ENCODE measurements at regions not wholly inside any gene's neighbourhood (a gene's known extent, or its start where the extent isn't known, plus 50 kb on each side); places are given as distances from the start of the nearest gene placed in this dataset.

GRCh38 chr5:57993866-57994265 lies 466.0 kb downstream of the PLK2 start:
- Histone ChIP-seq H3K4me3 (replicated peaks; ENCODE audit: insufficient read depth, low read length) (no peak overlapping the region), H3K27me3 (ENCODE audit: insufficient read depth, poor library complexity, severe bottlenecking) (no peaks in the 10 kb centered on the region), H3K27ac (replicated peaks) (no peak overlapping the region)
- TF ChIP-seq GABPA (IDR thresholded peaks at IDR 0.05; ENCODE audit: low read depth) = no peak
- TF ChIP-seq POLR2AphosphoS5 (IDR thresholded peaks at IDR 0.05; ENCODE audit: low read depth) = no peak
- TF ChIP-seq REST (IDR thresholded peaks at IDR 0.05; ENCODE audit: insufficient replicate concordance, low read depth) = no peak
- TF ChIP-seq CTCF (IDR thresholded peaks at IDR 0.05; ENCODE audit: insufficient read depth, low read length) = no peak
- no peak for TF ChIP-seq SPI1 (IDR thresholded peaks at IDR 0.05; ENCODE audit: borderline replicate concordance, low read depth)
- DNase-seq (ENCODE audit: low read depth in 1 of 2, low spot score in 1 of 2) = no peak

- Histone ChIP-seq H3K27me3 (ENCODE audit: insufficient read depth, poor library complexity, severe bottlenecking) (no peaks in the 10 kb centered on the region), H3K4me3 (replicated peaks; ENCODE audit: insufficient read depth, low read length) (no peak overlapping the region), H3K27ac (replicated peaks) (no peak overlapping the region)
- no peak for DNase-seq (ENCODE audit: low read depth in 1 of 2, low spot score in 1 of 2)
- TF ChIP-seq REST (IDR thresholded peaks at IDR 0.05; ENCODE audit: insufficient replicate concordance, low read depth) (no peak), POLR2AphosphoS5 (IDR thresholded peaks at IDR 0.05; ENCODE audit: low read depth) (no peak), CTCF (IDR thresholded peaks at IDR 0.05; ENCODE audit: insufficient read depth, low read length) (no peak), SPI1 (IDR thresholded peaks at IDR 0.05; ENCODE audit: borderline replicate concordance, low read depth) (no peak), GABPA (IDR thresholded peaks at IDR 0.05; ENCODE audit: low read depth) (no peak)
Measured at GRCh38 chr5:57989378-57989777, 470.5 kb downstream of the PLK2 start.

- H3K4me3 ChIP-seq (replicated peaks; ENCODE audit: insufficient read depth, low read length) = no peak overlapping the region
- no peak for DNase-seq (ENCODE audit: low read depth in 1 of 2, low spot score in 1 of 2)
- H3K27me3 ChIP-seq (ENCODE audit: insufficient read depth, poor library complexity, severe bottlenecking) = no peaks in the 10 kb centered on the region
- TF ChIP-seq POLR2AphosphoS5 (IDR thresholded peaks at IDR 0.05; ENCODE audit: low read depth) = no peak
- no peak for TF ChIP-seq SPI1 (IDR thresholded peaks at IDR 0.05; ENCODE audit: borderline replicate concordance, low read depth)
- TF ChIP-seq CTCF (IDR thresholded peaks at IDR 0.05; ENCODE audit: insufficient read depth, low read length) = no peak
- no peak for TF ChIP-seq GABPA (IDR thresholded peaks at IDR 0.05; ENCODE audit: low read depth)
- no peak for TF ChIP-seq REST (IDR thresholded peaks at IDR 0.05; ENCODE audit: insufficient replicate concordance, low read depth)
- no peak overlapping the region for H3K27ac ChIP-seq (replicated peaks)
Measured at GRCh38 chr5:57988813-57989212, 471.1 kb downstream of the PLK2 start.
